ENCODE measurements at regions not wholly inside any gene's neighbourhood (a gene's known extent, or its start where the extent isn't known, plus 50 kb on each side); places are given as distances from the start of the nearest gene placed in this dataset.

GRCh38 chr5:97458851-97459250 lies 275.8 kb upstream of the RIOK2 start:
- Histone ChIP-seq H3K4me3 (no peak overlapping the region), H3K27ac (no peak overlapping the region), H3K27me3 (replicated peaks; ENCODE audit: insufficient read depth) (no peaks in the 10 kb centered on the region), H3K4me1 (ENCODE audit: control insufficient read depth in 1 of 2, low read depth in 2 of 2) (no peaks in the 10 kb centered on the region), H3K36me3 (no peaks in the 10 kb centered on the region), H3K9me3 (no peaks in the 10 kb centered on the region)
- no peak for DNase-seq (ENCODE audit: low spot score)
- TF ChIP-seq CTCF (IDR thresholded peaks at IDR 0.05): no peak
- ATAC-seq (ENCODE audit: insufficient number of reproducible peaks, low FRiP score, low read depth): no peak

GRCh38 chr5:97471951-97472350 lies 288.9 kb upstream of the RIOK2 start:
- no peak for ATAC-seq (ENCODE audit: insufficient number of reproducible peaks, low FRiP score, low read depth)
- H3K9me3 ChIP-seq: no peaks in the 10 kb centered on the region
- DNase-seq (ENCODE audit: low spot score): no peak

GRCh38 chr5:97475847-97476246 lies 292.8 kb upstream of the RIOK2 start:
- H3K4me1 ChIP-seq (ENCODE audit: control insufficient read depth in 1 of 2, low read depth in 2 of 2): no peaks in the 10 kb centered on the region
- no peak for DNase-seq (ENCODE audit: low spot score)
- no peak for ATAC-seq (ENCODE audit: insufficient number of reproducible peaks, low FRiP score, low read depth)
- no peak for TF ChIP-seq CTCF (IDR thresholded peaks at IDR 0.05)
- no peaks in the 10 kb centered on the region for H3K9me3 ChIP-seq
- no peak overlapping the region for H3K4me3 ChIP-seq
- H3K36me3 ChIP-seq: no peaks in the 10 kb centered on the region
- no peaks in the 10 kb centered on the region for H3K27me3 ChIP-seq (replicated peaks; ENCODE audit: insufficient read depth)
- H3K27ac ChIP-seq: no peak overlapping the region

More at GRCh38 chr5:97471951-97472350, 288.9 kb upstream of the RIOK2 start:
- Histone ChIP-seq H3K27ac (no peak overlapping the region), H3K36me3 (no peaks in the 10 kb centered on the region), H3K4me1 (ENCODE audit: control insufficient read depth in 1 of 2, low read depth in 2 of 2) (no peaks in the 10 kb centered on the region), H3K4me3 (no peak overlapping the region), H3K27me3 (replicated peaks; ENCODE audit: insufficient read depth) (no peaks in the 10 kb centered on the region)
- TF ChIP-seq CTCF (IDR thresholded peaks at IDR 0.05): no peak

GRCh38 chr5:97476852-97477534 lies 293.9 kb upstream of the RIOK2 start:
- ATAC-seq (ENCODE audit: insufficient number of reproducible peaks, low FRiP score, low read depth) (no peak), DNase-seq (ENCODE audit: low spot score) (no peak)
- H3K4me1 ChIP-seq (ENCODE audit: control insufficient read depth in 1 of 2, low read depth in 2 of 2): no peaks in the 10 kb centered on the region
- no peak overlapping the region for H3K27ac ChIP-seq
- no peak overlapping the region for H3K4me3 ChIP-seq
- no peak for TF ChIP-seq CTCF (IDR thresholded peaks at IDR 0.05)
- no peaks in the 10 kb centered on the region for H3K27me3 ChIP-seq (replicated peaks; ENCODE audit: insufficient read depth)
- H3K9me3 ChIP-seq: no peaks in the 10 kb centered on the region
- H3K36me3 ChIP-seq: no peaks in the 10 kb centered on the region

GRCh38 chr5:97478483-97478882 lies 295.4 kb upstream of the RIOK2 start:
- H3K27ac ChIP-seq: no peak overlapping the region
- ATAC-seq (ENCODE audit: insufficient number of reproducible peaks, low FRiP score, low read depth) (no peak), DNase-seq (ENCODE audit: low spot score) (no peak)

More at GRCh38 chr5:97478483-97478882, 295.4 kb upstream of the RIOK2 start:
- Histone ChIP-seq H3K36me3 (no peaks in the 10 kb centered on the region), H3K4me3 (no peak overlapping the region), H3K9me3 (no peaks in the 10 kb centered on the region), H3K27me3 (replicated peaks; ENCODE audit: insufficient read depth) (no peaks in the 10 kb centered on the region), H3K4me1 (ENCODE audit: control insufficient read depth in 1 of 2, low read depth in 2 of 2) (no peaks in the 10 kb centered on the region)
- TF ChIP-seq CTCF (IDR thresholded peaks at IDR 0.05): no peak

Measured in thoracic aorta (tissue), 2 donors.